ENCODE measurements at regions not wholly inside any gene's neighbourhood (a gene's known extent, or its start where the extent isn't known, plus 50 kb on each side); places are given as distances from the start of the nearest gene placed in this dataset.

GRCh38 chr5:66416698-66417097, 179.5 kb upstream of the MAST4 start:
- no peak for ATAC-seq (replicated peaks in 1 of 2)

GRCh38 chr5:66417781-66418180, 178.4 kb upstream of the MAST4 start:
- no peak for DNase-seq
- no peak overlapping the region for H3K4me3 Mint-ChIP-seq
- H3K4me1 Mint-ChIP-seq (ENCODE audit: low read depth), result peaks cover 5% of the 10 kb centered on the region
- no peak overlapping the region for H3K27ac Mint-ChIP-seq
- H3K9me3 Mint-ChIP-seq, result peaks cover 2 to 3% of the 10 kb centered on the region in 2 donors
- peaks cover 16% of the 10 kb centered on the region for H3K27me3 Mint-ChIP-seq (ENCODE audit: low read depth)
- no peak for ATAC-seq (replicated peaks in 1 of 2)
- H3K36me3 Mint-ChIP-seq (ENCODE audit: insufficient read depth in 2 of 2), result peaks cover 0 to 1% of the 10 kb centered on the region in 2 donors

More at GRCh38 chr5:66416698-66417097, 179.5 kb upstream of the MAST4 start:
- peaks cover 5% of the 10 kb centered on the region for H3K4me1 Mint-ChIP-seq (ENCODE audit: low read depth)
- peaks cover 16% of the 10 kb centered on the region for H3K27me3 Mint-ChIP-seq (ENCODE audit: low read depth)
- DNase-seq, result no peak
- no peak overlapping the region for H3K27ac Mint-ChIP-seq
- no peak overlapping the region for H3K4me3 Mint-ChIP-seq
- H3K36me3 Mint-ChIP-seq (ENCODE audit: insufficient read depth in 2 of 2), result peaks cover 0 to 1% of the 10 kb centered on the region in 2 donors
- peaks cover 2% of the 10 kb centered on the region in 2 donors for H3K9me3 Mint-ChIP-seq

- DNase-seq (no peak), ATAC-seq (replicated peaks in 1 of 2) (no peak)
- Mint-ChIP-seq H3K36me3 (ENCODE audit: insufficient read depth in 2 of 2) (peaks cover 1 to 3% of the 10 kb centered on the region in 2 donors), H3K4me3 (no peak overlapping the region), H3K27ac (no peak overlapping the region), H3K9me3 (peaks cover 3% of the 10 kb centered on the region in 2 donors), H3K27me3 (ENCODE audit: low read depth) (peaks cover 16% of the 10 kb centered on the region), H3K4me1 (ENCODE audit: low read depth) (peaks cover 5% of the 10 kb centered on the region)
These were observed 172.7 kb upstream of the MAST4 start for GRCh38 chr5:66423484-66423883.

GRCh38 chr5:66425842-66426241, 170.4 kb upstream of the MAST4 start:
- H3K27ac Mint-ChIP-seq, result no peak overlapping the region
- H3K36me3 Mint-ChIP-seq (ENCODE audit: insufficient read depth in 2 of 2), result peaks cover 1 to 2% of the 10 kb centered on the region in 2 donors
- peaks cover 2% of the 10 kb centered on the region for H3K4me1 Mint-ChIP-seq (ENCODE audit: low read depth)
- H3K9me3 Mint-ChIP-seq, result peaks cover 1 to 4% of the 10 kb centered on the region in 2 donors
- no peak for DNase-seq
- H3K27me3 Mint-ChIP-seq (ENCODE audit: low read depth), result peaks cover 17% of the 10 kb centered on the region
- ATAC-seq (replicated peaks in 1 of 2), result no peak
- H3K4me3 Mint-ChIP-seq, result no peak overlapping the region

- Mint-ChIP-seq H3K9me3 (peaks cover 1 to 4% of the 10 kb centered on the region in 2 donors), H3K36me3 (ENCODE audit: insufficient read depth in 2 of 2) (peaks cover 1 to 2% of the 10 kb centered on the region in 2 donors), H3K4me1 (ENCODE audit: low read depth) (no peaks in the 10 kb centered on the region), H3K27ac (no peak overlapping the region), H3K4me3 (no peak overlapping the region), H3K27me3 (ENCODE audit: low read depth) (peaks cover 19% of the 10 kb centered on the region)
- ATAC-seq (replicated peaks in 1 of 2) (no peak), DNase-seq (no peak)
These were observed 169.7 kb upstream of the MAST4 start for GRCh38 chr5:66426259-66427138.

GRCh38 chr5:66427139-66427442, 169.1 kb upstream of the MAST4 start:
- Mint-ChIP-seq H3K9me3 (peaks cover 2 to 4% of the 10 kb centered on the region in 2 donors), H3K36me3 (ENCODE audit: insufficient read depth in 2 of 2) (peaks cover 1 to 2% of the 10 kb centered on the region in 2 donors), H3K27me3 (ENCODE audit: low read depth) (peaks cover 19% of the 10 kb centered on the region), H3K4me1 (ENCODE audit: low read depth) (no peaks in the 10 kb centered on the region), H3K4me3 (no peak overlapping the region), H3K27ac (no peak overlapping the region)
- no peak for DNase-seq
- no peak for ATAC-seq (replicated peaks in 1 of 2)

- Mint-ChIP-seq H3K4me3 (no peak overlapping the region), H3K9me3 (peaks cover 0 to 2% of the 10 kb centered on the region in 2 donors), H3K36me3 (ENCODE audit: insufficient read depth in 2 of 2) (no peaks in the 10 kb centered on the region), H3K27ac (no peak overlapping the region), H3K27me3 (ENCODE audit: low read depth) (peaks cover 22% of the 10 kb centered on the region), H3K4me1 (ENCODE audit: low read depth) (peaks cover 21% of the 10 kb centered on the region)
- DNase-seq (no peak), ATAC-seq (replicated peaks in 1 of 2) (no peak)
These were observed 159.5 kb upstream of the MAST4 start for GRCh38 chr5:66436721-66437120.

- H3K36me3 Mint-ChIP-seq (ENCODE audit: insufficient read depth in 2 of 2), result no peaks in the 10 kb centered on the region
- H3K4me1 Mint-ChIP-seq (ENCODE audit: low read depth), result peaks cover 21% of the 10 kb centered on the region
- peaks cover 22% of the 10 kb centered on the region for H3K27me3 Mint-ChIP-seq (ENCODE audit: low read depth)
- no peak for DNase-seq
- ATAC-seq (replicated peaks in 1 of 2), result no peak
- H3K27ac Mint-ChIP-seq, result no peak overlapping the region
- no peak overlapping the region for H3K4me3 Mint-ChIP-seq
- H3K9me3 Mint-ChIP-seq, result no peaks in the 10 kb centered on the region
These were observed 158.1 kb upstream of the MAST4 start for GRCh38 chr5:66438087-66438486.

- peaks cover 22% of the 10 kb centered on the region for H3K27me3 Mint-ChIP-seq (ENCODE audit: low read depth)
- no peak for DNase-seq
- H3K27ac Mint-ChIP-seq, result no peak overlapping the region
- no peak for ATAC-seq (replicated peaks in 1 of 2)
- peaks cover 21% of the 10 kb centered on the region for H3K4me1 Mint-ChIP-seq (ENCODE audit: low read depth)
- no peak overlapping the region for H3K4me3 Mint-ChIP-seq
- no peaks in the 10 kb centered on the region for H3K9me3 Mint-ChIP-seq
- H3K36me3 Mint-ChIP-seq (ENCODE audit: insufficient read depth in 2 of 2), result no peaks in the 10 kb centered on the region
These were observed 157.5 kb upstream of the MAST4 start for GRCh38 chr5:66438696-66439095.

GRCh38 chr5:66440202-66440680, 156.0 kb upstream of the MAST4 start:
- DNase-seq, result peak; percentile 19 to 37
- peak; percentile 95 to 97 for ATAC-seq (replicated peaks in 1 of 2)

GRCh38 chr5:66441351-66441750, 154.8 kb upstream of the MAST4 start:
- H3K27me3 Mint-ChIP-seq (ENCODE audit: low read depth), result peaks cover 22% of the 10 kb centered on the region
- ATAC-seq (replicated peaks in 1 of 2) (no peak), DNase-seq (no peak)
- no peaks in the 10 kb centered on the region for H3K36me3 Mint-ChIP-seq (ENCODE audit: insufficient read depth in 2 of 2)
- H3K27ac Mint-ChIP-seq, result no peak overlapping the region
- H3K9me3 Mint-ChIP-seq, result no peaks in the 10 kb centered on the region
- H3K4me3 Mint-ChIP-seq, result no peak overlapping the region
- H3K4me1 Mint-ChIP-seq (ENCODE audit: low read depth), result peaks cover 21% of the 10 kb centered on the region

More at GRCh38 chr5:66440202-66440680, 156.0 kb upstream of the MAST4 start:
- Mint-ChIP-seq H3K9me3 (no peaks in the 10 kb centered on the region), H3K27me3 (ENCODE audit: low read depth) (peaks cover 22% of the 10 kb centered on the region), H3K36me3 (ENCODE audit: insufficient read depth in 2 of 2) (no peaks in the 10 kb centered on the region), H3K4me1 (ENCODE audit: low read depth) (peaks cover 21% of the 10 kb centered on the region), H3K27ac (no peak overlapping the region), H3K4me3 (peak overlapping the region; percentile 4 to 44)

GRCh38 chr5:66442951-66443445, 153.2 kb upstream of the MAST4 start:
- no peak overlapping the region for H3K27ac Mint-ChIP-seq
- no peak for DNase-seq
- H3K4me3 Mint-ChIP-seq, result no peak overlapping the region
- peaks cover 17% of the 10 kb centered on the region for H3K27me3 Mint-ChIP-seq (ENCODE audit: low read depth)
- peaks cover 0 to 5% of the 10 kb centered on the region in 2 donors for H3K36me3 Mint-ChIP-seq (ENCODE audit: insufficient read depth in 2 of 2)
- H3K4me1 Mint-ChIP-seq (ENCODE audit: low read depth), result peaks cover 21% of the 10 kb centered on the region
- H3K9me3 Mint-ChIP-seq, result peaks cover 2 to 3% of the 10 kb centered on the region in 2 donors
- no peak for ATAC-seq (replicated peaks in 1 of 2)

- Mint-ChIP-seq H3K4me3 (no peak overlapping the region), H3K27me3 (ENCODE audit: low read depth) (peaks cover 17% of the 10 kb centered on the region), H3K27ac (no peak overlapping the region), H3K9me3 (peaks cover 2 to 5% of the 10 kb centered on the region in 2 donors), H3K36me3 (ENCODE audit: insufficient read depth in 2 of 2) (peaks cover 0 to 8% of the 10 kb centered on the region in 2 donors), H3K4me1 (ENCODE audit: low read depth) (peaks cover 21% of the 10 kb centered on the region)
- no peak for ATAC-seq (replicated peaks in 1 of 2)
- no peak for DNase-seq
These were observed 152.6 kb upstream of the MAST4 start for GRCh38 chr5:66443462-66444130.

All from activated T-cell treated with anti-CD3 and anti-CD28 coated beads, Interleukin-2, amount 50 U/mL, for 72 hours (primary cell).